GM12875 (cell line): ENCODE measurements at regions not wholly inside any gene's neighbourhood (a gene's known extent, or its start where the extent isn't known, plus 50 kb on each side); places are given as distances from the start of the nearest gene placed in this dataset.

ENCODE experiments used
- H3K4me3 ChIP-seq: one replicate; pipeline ENCODE4 v1.5.1; 2011; ENCODE audit warnings: low read depth, low read length, control low read depth
- CTCF ChIP-seq: IDR thresholded peaks from 2 replicates; pipeline ENCODE4 v1.5.1; 2011; ENCODE audit warnings: low read depth, mild to moderate bottlenecking, control low read depth, inconsistent platforms, low read length, moderate library complexity, borderline replicate concordance; ENCODE audit not compliant: insufficient read depth

GRCh38 chr17:71376933-71377332 is 743.9 kb upstream of the SOX9 start:
- no peak for TF ChIP-seq CTCF
- H3K4me3 ChIP-seq, result no peak overlapping the region

GRCh38 chr17:71378036-71378435 is 742.8 kb upstream of the SOX9 start:
- no peak overlapping the region for H3K4me3 ChIP-seq
- TF ChIP-seq CTCF, result no peak

- no peak overlapping the region for H3K4me3 ChIP-seq
- TF ChIP-seq CTCF, result no peak
Observed at GRCh38 chr17:71378741-71379140, 742.1 kb upstream of the SOX9 start.

GRCh38 chr17:71379512-71379911 is 741.3 kb upstream of the SOX9 start:
- no peak overlapping the region for H3K4me3 ChIP-seq
- no peak for TF ChIP-seq CTCF

DNA sequence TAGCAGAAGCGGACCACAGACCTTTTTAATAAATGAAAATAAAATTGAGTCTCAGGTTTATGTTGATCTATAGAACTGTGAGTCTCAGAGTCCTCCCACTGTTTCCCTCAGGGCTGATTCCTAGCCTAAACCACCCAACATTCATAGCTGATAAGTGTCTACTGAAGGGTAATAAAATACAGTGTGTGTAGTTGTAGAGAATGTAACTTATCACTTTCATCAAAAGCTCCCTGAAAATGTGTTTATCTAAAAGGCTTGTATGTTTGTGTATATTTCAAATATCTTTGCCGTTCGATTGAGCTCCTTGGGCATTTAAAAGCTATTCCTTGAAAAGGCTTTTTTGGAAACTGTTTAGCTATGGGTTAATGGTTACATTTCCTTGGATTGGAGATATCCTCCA is 740.3 kb upstream of the SOX9 start:
- TF ChIP-seq CTCF, result no peak
- no peak overlapping the region for H3K4me3 ChIP-seq

GRCh38 chr17:71380936-71381335 is 739.9 kb upstream of the SOX9 start:
- H3K4me3 ChIP-seq, result no peak overlapping the region
- no peak for TF ChIP-seq CTCF

GRCh38 chr17:71383091-71383490 is 737.7 kb upstream of the SOX9 start:
- no peak for TF ChIP-seq CTCF
- H3K4me3 ChIP-seq, result no peak overlapping the region
